OCI-LY1 (cell line): ENCODE measurements at regions not wholly inside any gene's neighbourhood (a gene's known extent, or its start where the extent isn't known, plus 50 kb on each side); places are given as distances from the start of the nearest gene placed in this dataset.

ENCODE experiments used
- H2AFZ ChIP-seq: fragments of 200-600 bp; sonication (generic), shearing (Covaris generic); 2 replicates; pipeline ENCODE4 v1.6.0; 2014; ENCODE audit warnings: antibody characterized with exemption, mild to moderate bottlenecking, low read length
- H3F3A ChIP-seq: fragments of 200-600 bp; sonication (generic), shearing (Covaris generic); 2 replicates; pipeline ENCODE4 v1.6.0; 2014; ENCODE audit warnings: mild to moderate bottlenecking, antibody characterized with exemption, low read length, moderate library complexity; ENCODE audit not compliant: insufficient read depth
- H3K27ac ChIP-seq: fragments of 200-600 bp; sonication (generic); 2 replicates; pipeline ENCODE4 v1.5.1; 2014; ENCODE audit warnings: low read length, mixed run types, mild to moderate bottlenecking, low read depth; ENCODE audit not compliant: poor library complexity, severe bottlenecking
- H3K27me3 ChIP-seq: fragments of 200-600 bp; sonication (generic); 2 replicates; pipeline ENCODE4 v1.6.0; 2014; ENCODE audit warnings: antibody characterized with exemption, mild to moderate bottlenecking, low read length, moderate library complexity; ENCODE audit not compliant: insufficient read depth
- H3K36me3 ChIP-seq: fragments of 200-600 bp; sonication (generic); 2 replicates; pipeline ENCODE4 v1.6.1; 2014; ENCODE audit warnings: mild to moderate bottlenecking, antibody characterized with exemption, low read length, moderate library complexity, mixed read lengths; ENCODE audit not compliant: insufficient read depth
- H3K4me1 ChIP-seq: fragments of 200-600 bp; sonication (generic); 2 replicates; pipeline ENCODE4 v1.5.1; 2014; ENCODE audit warnings: mild to moderate bottlenecking, low read length, moderate library complexity; ENCODE audit not compliant: insufficient read depth, severe bottlenecking
- H3K4me2 ChIP-seq: fragments of 200-600 bp; sonication (generic), shearing (Covaris generic); 2 replicates; pipeline ENCODE4 v1.6.1; 2014; ENCODE audit warnings: low read length
- H3K4me3 ChIP-seq: fragments of 200-600 bp; sonication (generic); 2 replicates; pipeline ENCODE4 v1.5.1; 2014; ENCODE audit warnings: low read length, low read depth, mild to moderate bottlenecking, mixed read lengths; ENCODE audit not compliant: poor library complexity, severe bottlenecking
- H3K79me2 ChIP-seq: fragments of 200-600 bp; shearing (Covaris generic); 2 replicates; pipeline ENCODE4 v1.6.1; 2016; ENCODE audit warnings: mixed run types, low read length, mixed read lengths; ENCODE audit not compliant: insufficient read depth
- H3K9ac ChIP-seq: fragments of 200-600 bp; sonication (generic), shearing (Covaris generic); 2 replicates; pipeline ENCODE4 v1.6.1; 2014; ENCODE audit warnings: mild to moderate bottlenecking, low read length, mixed read lengths
- H3K9me2 ChIP-seq: fragments of 200-600 bp; sonication (generic), shearing (Covaris generic); 2 replicates; pipeline ENCODE4 v1.6.1; 2014; ENCODE audit warnings: low read depth, mild to moderate bottlenecking, low read length, mixed read lengths
- H3K9me3 ChIP-seq: fragments of 200-600 bp; shearing (Covaris generic); 2 replicates; pipeline ENCODE4 v1.6.1; 2014; ENCODE audit warnings: low read length, mixed read lengths
- H4K20me1 ChIP-seq: fragments of 200-600 bp; sonication (generic), shearing (Covaris generic); 2 replicates; pipeline ENCODE4 v1.6.0; 2016; ENCODE audit warnings: mild to moderate bottlenecking, low read length; ENCODE audit not compliant: insufficient read depth
- EZH2 ChIP-seq: fragments of 200-600 bp; sonication (generic), shearing (Covaris generic); IDR thresholded peaks from 2 replicates; pipeline ENCODE4 v1.8.0; 2017; ENCODE audit warnings: borderline replicate concordance, mixed run types, mild to moderate bottlenecking, antibody characterized with exemption, low read length, moderate library complexity, mixed read lengths
- TF ChIP-seq, protein P1 (sequence below): fragments of 200-600 bp; sonication (generic), shearing (Covaris generic); IDR thresholded peaks from 2 replicates; pipeline ENCODE4 v1.5.1; 2017; ENCODE audit warnings: mild to moderate bottlenecking, antibody characterized with exemption, low read length, moderate library complexity, mixed read lengths

DNA sequence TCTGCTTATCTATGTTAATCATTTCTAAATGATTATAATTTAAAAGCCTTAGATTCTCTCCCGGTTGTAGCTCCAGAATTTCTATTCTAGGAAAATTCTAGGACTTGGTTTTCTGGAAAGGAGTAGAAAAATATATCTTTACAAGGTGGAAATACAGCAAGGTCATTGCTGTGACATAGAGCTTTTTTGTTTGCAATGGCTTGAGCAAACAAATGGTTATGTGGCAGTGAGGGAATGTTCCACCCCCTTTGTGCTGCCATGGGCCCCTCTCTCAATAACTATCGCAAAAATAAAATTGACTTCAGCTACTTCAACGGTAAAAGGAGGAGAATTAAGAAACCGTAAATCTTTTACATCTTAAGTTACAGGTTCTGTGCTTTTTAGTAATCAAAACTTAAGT lies 517.1 kb downstream of the EPHA3 start:
- Histone ChIP-seq H3K4me2 (no peak overlapping the region), H3K4me3 (no peak overlapping the region), H2AFZ (no peak overlapping the region), H3K9ac (no peak overlapping the region), H3K4me1 (no peaks in the 10 kb centered on the region), H3K36me3 (no peaks in the 10 kb centered on the region), H3K9me2 (no peaks in the 10 kb centered on the region; the same call in 1 of the 2 replicates), H3F3A (no peaks in the 10 kb centered on the region), H3K27me3 (no peaks in the 10 kb centered on the region), H3K9me3 (no peaks in the 10 kb centered on the region), H4K20me1 (no peaks in the 10 kb centered on the region), H3K27ac (no peak overlapping the region), H3K79me2 (no peaks in the 10 kb centered on the region)
- no peak for TF ChIP-seq EZH2
- TF ChIP-seq, protein P1, sequence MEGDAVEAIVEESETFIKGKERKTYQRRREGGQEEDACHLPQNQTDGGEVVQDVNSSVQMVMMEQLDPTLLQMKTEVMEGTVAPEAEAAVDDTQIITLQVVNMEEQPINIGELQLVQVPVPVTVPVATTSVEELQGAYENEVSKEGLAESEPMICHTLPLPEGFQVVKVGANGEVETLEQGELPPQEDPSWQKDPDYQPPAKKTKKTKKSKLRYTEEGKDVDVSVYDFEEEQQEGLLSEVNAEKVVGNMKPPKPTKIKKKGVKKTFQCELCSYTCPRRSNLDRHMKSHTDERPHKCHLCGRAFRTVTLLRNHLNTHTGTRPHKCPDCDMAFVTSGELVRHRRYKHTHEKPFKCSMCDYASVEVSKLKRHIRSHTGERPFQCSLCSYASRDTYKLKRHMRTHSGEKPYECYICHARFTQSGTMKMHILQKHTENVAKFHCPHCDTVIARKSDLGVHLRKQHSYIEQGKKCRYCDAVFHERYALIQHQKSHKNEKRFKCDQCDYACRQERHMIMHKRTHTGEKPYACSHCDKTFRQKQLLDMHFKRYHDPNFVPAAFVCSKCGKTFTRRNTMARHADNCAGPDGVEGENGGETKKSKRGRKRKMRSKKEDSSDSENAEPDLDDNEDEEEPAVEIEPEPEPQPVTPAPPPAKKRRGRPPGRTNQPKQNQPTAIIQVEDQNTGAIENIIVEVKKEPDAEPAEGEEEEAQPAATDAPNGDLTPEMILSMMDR, result no peak

DNA sequence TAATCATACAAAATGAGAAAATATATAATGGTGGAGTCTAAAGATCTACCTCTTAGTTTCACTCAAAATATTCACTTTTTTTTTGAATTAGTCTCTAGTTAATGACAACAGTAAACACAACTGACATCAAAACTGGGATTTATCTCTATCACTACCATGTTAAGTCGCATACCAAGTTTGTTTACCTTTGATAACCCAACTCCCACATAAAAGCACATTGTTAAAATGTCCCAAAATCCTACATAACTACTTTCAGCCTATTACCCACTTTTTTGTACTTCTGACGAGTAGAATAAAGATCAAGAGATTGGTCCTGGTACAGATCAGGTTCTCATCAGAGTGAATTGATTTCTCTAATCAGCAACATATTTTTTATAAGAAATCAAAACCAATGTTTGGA lies 518.5 kb downstream of the EPHA3 start:
- H3K4me2 ChIP-seq, result no peak overlapping the region
- no peaks in the 10 kb centered on the region for H3K79me2 ChIP-seq
- H4K20me1 ChIP-seq, result no peaks in the 10 kb centered on the region
- H3K9me3 ChIP-seq, result no peaks in the 10 kb centered on the region
- no peak overlapping the region for H3K27ac ChIP-seq
- no peak overlapping the region for H3K9ac ChIP-seq
- TF ChIP-seq EZH2, result no peak
- TF ChIP-seq, protein P1, result no peak
- no peaks in the 10 kb centered on the region for H3K27me3 ChIP-seq
- H3K9me2 ChIP-seq, result no peaks in the 10 kb centered on the region; the same call in 1 of the 2 replicates
- H3K36me3 ChIP-seq, result no peaks in the 10 kb centered on the region
- no peak overlapping the region for H2AFZ ChIP-seq
- H3K4me3 ChIP-seq, result no peak overlapping the region
- no peaks in the 10 kb centered on the region for H3F3A ChIP-seq
- H3K4me1 ChIP-seq, result no peaks in the 10 kb centered on the region

DNA sequence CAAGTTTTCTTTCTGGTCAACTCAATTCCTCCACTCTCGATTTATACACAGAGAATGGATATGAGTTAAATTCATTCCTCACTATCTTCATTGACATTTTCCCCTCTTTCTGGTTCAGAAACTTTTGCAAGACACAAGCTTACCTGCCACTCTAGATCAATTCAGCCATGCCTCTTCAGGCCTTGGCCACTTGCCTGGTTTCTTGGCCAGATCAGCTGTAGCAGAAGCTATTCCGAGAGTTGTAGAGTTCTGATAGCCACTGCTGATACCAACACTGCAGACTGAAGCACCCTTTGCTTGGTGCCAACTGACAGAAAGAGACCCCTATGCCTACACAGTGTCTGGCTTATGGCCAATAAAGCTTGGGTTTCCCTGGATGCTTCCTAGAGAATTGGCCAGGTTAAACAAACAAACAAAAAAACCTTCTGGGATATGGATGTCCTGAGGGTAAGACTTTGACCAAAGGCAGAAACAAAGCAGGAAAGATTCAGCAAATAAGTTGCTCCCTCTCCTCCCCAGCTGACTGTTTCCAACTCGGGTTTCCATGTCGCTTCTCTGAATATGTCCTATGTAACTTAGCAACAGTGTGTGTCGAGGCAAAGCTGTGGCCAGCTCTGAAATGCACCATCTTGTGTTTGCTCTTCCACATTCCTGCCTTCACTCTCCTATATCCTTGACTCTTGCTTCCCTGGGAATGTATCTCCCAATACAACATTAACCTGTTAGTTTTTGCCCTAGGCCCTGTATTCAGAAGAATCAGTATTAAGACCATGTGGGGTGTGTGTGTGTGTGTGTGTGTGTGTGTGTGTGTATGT lies 521.6 kb downstream of the EPHA3 start:
- no peaks in the 10 kb centered on the region for H3K36me3 ChIP-seq
- no peaks in the 10 kb centered on the region for H4K20me1 ChIP-seq
- H3K9me3 ChIP-seq, result no peaks in the 10 kb centered on the region
- no peaks in the 10 kb centered on the region for H3F3A ChIP-seq
- TF ChIP-seq EZH2, result no peak
- no peak overlapping the region for H2AFZ ChIP-seq
- no peak overlapping the region for H3K9ac ChIP-seq
- no peaks in the 10 kb centered on the region for H3K4me1 ChIP-seq
- no peaks in the 10 kb centered on the region for H3K27me3 ChIP-seq
- no peaks in the 10 kb centered on the region for H3K79me2 ChIP-seq
- H3K4me3 ChIP-seq, result no peak overlapping the region
- H3K9me2 ChIP-seq, result no peaks in the 10 kb centered on the region
- H3K27ac ChIP-seq, result no peak overlapping the region
- H3K4me2 ChIP-seq, result no peak overlapping the region

DNA sequence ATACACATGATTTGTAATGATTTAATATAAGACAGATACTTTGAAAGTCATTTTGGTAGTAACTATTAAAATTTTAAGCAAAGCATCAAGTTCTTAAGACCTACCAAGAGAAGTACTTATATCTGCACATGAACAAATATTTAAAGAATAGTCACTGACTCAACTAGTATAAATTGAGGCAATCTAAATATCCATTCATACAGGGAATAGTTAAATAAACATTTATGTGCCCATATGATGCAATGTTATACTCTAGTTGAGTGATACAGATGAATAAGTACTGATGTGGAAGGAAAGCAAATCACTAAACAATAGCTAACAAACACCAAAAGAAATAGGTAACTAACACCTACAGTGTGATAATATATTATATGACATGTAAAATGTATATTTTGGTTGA lies 527.7 kb downstream of the EPHA3 start:
- H2AFZ ChIP-seq, result no peak overlapping the region
- H4K20me1 ChIP-seq, result no peaks in the 10 kb centered on the region
- no peak overlapping the region for H3K9ac ChIP-seq
- no peak overlapping the region for H3K4me2 ChIP-seq
- H3K36me3 ChIP-seq, result no peaks in the 10 kb centered on the region
- no peaks in the 10 kb centered on the region for H3K9me3 ChIP-seq
- H3K27ac ChIP-seq, result no peak overlapping the region
- no peaks in the 10 kb centered on the region for H3K27me3 ChIP-seq
- no peaks in the 10 kb centered on the region for H3K79me2 ChIP-seq
- no peaks in the 10 kb centered on the region for H3K9me2 ChIP-seq
- H3K4me3 ChIP-seq, result no peak overlapping the region
- H3K4me1 ChIP-seq, result no peaks in the 10 kb centered on the region
- TF ChIP-seq, protein P1, result no peak
- no peak for TF ChIP-seq EZH2
- H3F3A ChIP-seq, result no peaks in the 10 kb centered on the region
